HG03108 (cell line): ENCODE measurements at regions not wholly inside any gene's neighbourhood (a gene's known extent, or its start where the extent isn't known, plus 50 kb on each side); places are given as distances from the start of the nearest gene placed in this dataset.
A peak's percentile ranks its signal among the peaks of the same experiment; 100 is the strongest.

Source experiments
- ATAC-seq: cut with Tn5 transposase; IDR thresholded peaks from one replicate; pipeline ENCODE4 v1.9.1; 2021; ENCODE audit warnings: moderate library complexity; ENCODE audit not compliant: unreplicated experiment

- ATAC-seq, result no peak
Measured at GRCh38 chr14:96723946-96724345, 73.2 kb upstream of the VRK1 start.

- ATAC-seq, result no peak
Measured at GRCh38 chr14:96725232-96725631, 72.0 kb upstream of the VRK1 start.

- no peak for ATAC-seq
Measured at GRCh38 chr14:96727073-96727472, 70.1 kb upstream of the VRK1 start.

- no peak for ATAC-seq
Measured at GRCh38 chr14:96727491-96727890, 69.7 kb upstream of the VRK1 start.

- no peak for ATAC-seq
Measured at GRCh38 chr14:96727980-96728717, 69.0 kb upstream of the VRK1 start.

GRCh38 chr14:96729889-96730288 lies 67.3 kb upstream of the VRK1 start:
- no peak for ATAC-seq

- no peak for ATAC-seq
Measured at GRCh38 chr14:96730386-96730785, 66.8 kb upstream of the VRK1 start.

- no peak for ATAC-seq
Measured at GRCh38 chr14:96734076-96734622, 63.0 kb upstream of the VRK1 start.

- ATAC-seq, result no peak
Measured at GRCh38 chr14:96735526-96735925, 61.7 kb upstream of the VRK1 start.

GRCh38 chr14:96736439-96736838 lies 60.7 kb upstream of the VRK1 start:
- ATAC-seq, result no peak

GRCh38 chr14:96737881-96738280 lies 59.3 kb upstream of the VRK1 start:
- ATAC-seq, result no peak

GRCh38 chr14:96739200-96739910 lies 57.8 kb upstream of the VRK1 start:
- no peak for ATAC-seq

- ATAC-seq, result peak; percentile 66
Measured at GRCh38 chr14:96741151-96741977, 55.8 kb upstream of the VRK1 start.

- ATAC-seq, result no peak
Measured at GRCh38 chr14:96744262-96744661, 52.9 kb upstream of the VRK1 start.

- no peak for ATAC-seq
Measured at GRCh38 chr14:96745500-96746051, 51.6 kb upstream of the VRK1 start.

GRCh38 chr14:96746101-96746500 lies 51.1 kb upstream of the VRK1 start:
- no peak for ATAC-seq

- ATAC-seq, result no peak
Measured at GRCh38 chr14:96747006-96747405, 50.2 kb upstream of the VRK1 start.
